HG02798 (cell line): ENCODE measurements at regions not wholly inside any gene's neighbourhood (a gene's known extent, or its start where the extent isn't known, plus 50 kb on each side); places are given as distances from the start of the nearest gene placed in this dataset.

ENCODE experiments used
- ATAC-seq: cut with Tn5 transposase; IDR thresholded peaks from one replicate; pipeline ENCODE4 v1.9.1; 2021; ENCODE audit warnings: mild to moderate bottlenecking; ENCODE audit not compliant: unreplicated experiment, poor library complexity

DNA sequence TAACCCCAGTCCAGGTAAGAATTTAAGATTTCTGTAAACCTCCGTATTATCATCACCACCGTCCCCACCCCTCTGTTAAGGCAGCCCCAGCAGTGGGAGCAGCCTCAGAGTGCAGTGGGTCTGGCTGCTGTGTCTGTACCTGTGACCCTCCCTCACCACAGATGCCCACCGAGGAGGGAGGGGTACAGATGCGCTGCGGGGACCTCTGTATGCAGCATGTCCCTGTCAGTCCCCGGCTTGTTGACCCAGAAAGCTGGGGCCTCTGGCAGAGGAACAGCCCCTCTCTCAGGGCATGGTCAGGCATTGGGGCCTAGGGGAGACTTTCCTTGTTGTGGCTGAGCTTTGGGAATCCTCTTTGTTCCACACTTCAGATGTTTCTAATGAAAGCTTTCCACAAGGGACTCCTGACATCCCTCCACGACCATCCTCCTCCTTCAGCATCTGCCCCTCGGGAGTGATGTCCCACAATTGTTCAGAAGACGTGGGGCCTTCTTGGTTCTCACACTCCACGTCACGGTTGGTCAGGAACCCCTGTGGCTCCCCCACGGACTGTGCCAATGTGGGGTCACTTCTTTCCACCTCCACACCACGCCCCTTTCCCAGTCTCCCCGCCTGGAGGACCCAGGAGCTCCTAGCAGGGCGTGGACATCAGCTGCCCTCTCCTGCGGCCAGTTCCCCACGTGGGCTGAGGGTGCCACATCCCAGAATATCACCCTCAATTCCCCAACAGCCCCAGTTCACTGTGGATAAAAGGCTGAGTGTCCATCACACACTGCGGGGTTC lies 384.2 kb upstream of the MYT1L start:
- no peak for ATAC-seq

DNA sequence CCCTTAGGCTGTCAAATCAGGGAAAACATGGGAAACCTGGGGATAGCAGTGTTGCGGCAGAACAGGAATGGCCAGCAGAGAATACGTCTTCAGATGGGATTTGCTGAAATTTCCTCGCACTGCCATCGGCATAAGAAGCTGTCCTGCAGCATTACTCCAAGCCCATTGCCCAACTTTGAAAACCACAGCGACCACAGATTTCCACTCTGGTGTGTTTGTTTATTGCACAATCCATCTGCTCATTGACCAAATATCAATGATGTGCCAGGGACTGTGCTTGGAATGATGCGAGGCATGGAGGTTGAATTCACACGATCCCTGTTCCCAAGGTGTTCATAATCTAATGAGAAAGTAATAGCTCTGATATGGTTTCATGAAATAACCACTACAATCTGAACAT lies 383.3 kb upstream of the MYT1L start:
- no peak for ATAC-seq

DNA sequence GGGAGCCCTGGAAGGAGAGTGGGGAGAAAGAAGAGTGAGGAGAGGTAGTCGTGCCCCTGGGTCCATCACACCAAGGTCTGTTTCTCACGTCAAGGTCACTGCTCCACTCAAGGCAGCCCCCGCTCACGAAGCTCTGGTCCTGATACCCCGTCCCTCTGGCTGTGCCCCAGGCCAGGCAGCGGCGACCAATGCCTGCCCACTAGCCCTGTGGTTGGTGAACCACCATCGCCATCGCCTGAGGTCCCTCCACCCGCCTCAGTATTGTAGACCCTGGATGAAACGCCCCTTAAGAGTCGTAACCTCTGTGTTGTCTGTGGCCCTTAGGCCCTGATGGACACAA lies 378.3 kb upstream of the MYT1L start:
- ATAC-seq: no peak

DNA sequence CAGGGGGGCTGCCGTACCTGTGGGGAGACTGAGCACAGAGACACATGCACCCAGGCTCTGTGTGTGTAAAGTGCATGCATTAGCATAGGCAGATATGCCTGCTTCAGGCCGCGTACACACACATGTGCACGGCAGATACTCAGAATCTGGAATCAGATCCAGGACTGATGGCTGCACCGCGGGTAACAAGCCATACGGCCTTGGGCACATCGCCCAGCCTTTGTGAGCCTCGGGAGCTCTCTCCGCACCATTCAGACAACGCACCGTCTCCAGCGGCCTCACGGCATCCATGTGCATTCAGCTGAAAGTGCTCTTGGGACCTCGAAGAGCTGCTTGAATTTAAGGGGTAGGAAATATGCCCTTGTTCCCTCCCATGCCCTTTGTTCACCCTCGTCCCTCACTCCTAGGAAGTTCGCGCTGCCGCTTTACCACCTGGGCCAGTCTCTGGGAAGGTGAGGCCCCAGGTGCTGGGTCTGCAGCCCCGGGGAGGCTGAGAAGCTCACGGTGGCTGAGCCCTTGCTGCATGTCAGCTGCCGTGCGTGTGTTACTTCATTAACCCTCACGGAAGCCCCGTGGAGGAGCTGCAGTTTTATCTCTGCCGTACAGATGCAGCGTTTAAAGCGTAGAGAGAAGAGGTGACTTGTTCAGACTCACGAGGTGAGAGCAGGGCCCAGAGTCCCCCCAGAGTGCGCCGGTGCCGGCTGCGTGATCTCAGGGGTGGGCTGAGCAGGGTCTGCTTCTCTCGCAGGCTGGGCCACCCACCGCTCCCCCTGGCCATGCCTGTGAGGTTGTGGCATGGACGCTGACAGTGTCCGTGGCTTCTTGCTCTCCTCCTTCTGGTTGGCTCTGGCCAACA lies 377.7 kb upstream of the MYT1L start:
- no peak for ATAC-seq

DNA sequence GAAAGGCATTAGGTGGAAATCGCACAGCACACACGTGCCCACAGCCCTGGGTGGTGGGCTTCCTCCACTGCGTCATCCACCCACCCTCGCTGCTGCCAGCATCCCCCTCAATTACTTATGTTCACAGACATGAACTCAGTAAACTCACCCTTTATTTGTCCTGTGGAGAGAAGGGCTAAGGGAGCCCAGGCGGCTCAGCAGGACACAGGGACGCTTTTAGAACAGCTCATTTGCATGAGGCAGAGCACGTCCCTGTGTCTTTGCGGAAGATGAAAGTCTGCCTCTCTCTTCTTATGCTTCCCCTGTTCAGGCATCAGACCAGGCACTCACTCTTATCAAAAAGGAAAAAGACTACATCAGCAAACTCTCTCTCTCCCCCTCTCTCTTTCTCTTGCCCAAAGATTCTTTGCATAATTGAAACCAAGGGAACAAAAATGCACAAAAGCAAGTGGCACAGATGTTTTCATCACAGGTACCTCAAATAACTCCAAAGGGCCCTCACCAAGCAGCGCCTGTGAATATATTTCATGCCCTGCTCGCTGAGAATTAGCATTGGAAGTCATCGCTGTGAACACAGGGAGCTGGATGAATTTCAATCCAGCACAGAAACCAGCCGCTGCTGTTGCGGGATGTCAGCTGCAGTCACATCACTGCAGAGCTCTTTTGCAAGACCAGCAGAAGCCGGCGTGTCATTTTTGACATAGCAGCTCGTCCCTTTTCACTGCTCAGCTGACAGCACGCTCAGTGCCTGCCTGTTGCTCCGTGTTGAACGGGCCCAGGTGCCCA lies 376.3 kb upstream of the MYT1L start:
- no peak for ATAC-seq

DNA sequence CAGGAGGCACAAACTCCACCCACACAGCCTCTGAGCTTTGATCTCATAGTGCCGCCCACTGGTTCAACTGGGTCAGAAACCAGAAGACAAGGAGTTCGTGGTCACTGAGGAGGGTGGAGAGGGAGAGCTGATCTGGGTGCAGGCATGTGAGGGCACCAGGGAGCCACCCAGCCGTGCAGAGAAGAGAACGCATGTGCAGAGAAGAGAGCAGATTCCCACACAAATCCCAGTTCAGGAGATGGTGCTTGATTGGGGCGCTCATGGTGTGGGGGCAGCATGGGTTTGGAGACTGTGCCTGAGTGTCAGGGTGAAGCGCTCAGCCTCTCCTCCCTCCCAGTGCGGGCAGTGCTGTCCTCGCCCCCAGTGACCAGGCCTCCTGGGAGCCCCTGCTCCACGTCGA lies 375.2 kb upstream of the MYT1L start:
- no peak for ATAC-seq

DNA sequence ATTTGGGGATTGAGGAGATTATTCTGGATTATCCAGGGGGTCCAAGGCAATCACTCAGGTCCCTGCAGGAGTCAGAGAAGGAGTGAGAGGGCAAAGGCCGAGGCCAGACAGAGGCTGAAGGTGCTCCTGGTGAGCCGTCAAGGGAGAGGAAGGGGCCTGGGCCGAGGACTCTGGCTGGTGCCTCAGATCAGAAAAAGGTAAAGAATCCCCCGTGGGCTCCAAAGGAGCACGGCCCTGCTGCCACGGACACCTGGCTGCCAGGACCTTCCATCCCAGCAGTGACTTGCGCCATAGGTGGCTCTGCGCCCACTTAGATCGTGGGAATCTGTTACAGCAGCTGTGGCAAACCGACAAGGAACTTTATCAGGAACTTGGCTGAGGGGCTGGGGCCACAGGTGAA lies 374.8 kb upstream of the MYT1L start:
- ATAC-seq: no peak

DNA sequence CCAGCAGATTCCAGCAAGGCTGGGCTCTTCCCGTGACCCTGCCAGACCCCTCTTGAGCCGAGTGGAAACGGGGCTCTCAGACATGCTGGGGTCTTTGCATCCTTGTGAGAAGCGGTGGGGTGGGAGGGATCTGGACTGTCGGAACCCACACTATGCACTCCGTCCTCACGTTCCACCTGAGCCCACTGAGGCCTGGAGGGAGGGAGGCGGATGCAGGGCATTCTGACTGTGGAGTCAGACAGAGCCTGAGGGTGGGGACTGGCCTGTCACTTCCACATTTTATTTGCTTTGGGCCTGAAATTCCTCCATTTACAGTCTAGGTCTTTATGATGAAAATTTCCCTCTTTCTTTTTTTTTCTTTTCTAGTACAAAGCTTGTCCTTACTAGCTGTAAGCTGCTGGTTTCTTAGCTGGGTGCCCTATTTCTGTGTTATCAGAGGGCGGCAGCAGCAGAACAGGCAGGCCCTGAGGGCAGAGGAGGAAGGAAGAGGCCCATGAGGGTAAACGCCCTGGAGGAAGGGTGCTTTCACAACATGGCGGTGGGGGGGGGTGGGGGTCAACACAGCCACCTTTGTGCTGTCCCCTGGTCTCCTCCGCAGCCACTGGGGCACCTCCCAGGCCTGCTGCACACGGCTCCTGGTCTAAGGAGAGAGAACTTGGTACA lies 373.5 kb upstream of the MYT1L start:
- ATAC-seq: no peak

DNA sequence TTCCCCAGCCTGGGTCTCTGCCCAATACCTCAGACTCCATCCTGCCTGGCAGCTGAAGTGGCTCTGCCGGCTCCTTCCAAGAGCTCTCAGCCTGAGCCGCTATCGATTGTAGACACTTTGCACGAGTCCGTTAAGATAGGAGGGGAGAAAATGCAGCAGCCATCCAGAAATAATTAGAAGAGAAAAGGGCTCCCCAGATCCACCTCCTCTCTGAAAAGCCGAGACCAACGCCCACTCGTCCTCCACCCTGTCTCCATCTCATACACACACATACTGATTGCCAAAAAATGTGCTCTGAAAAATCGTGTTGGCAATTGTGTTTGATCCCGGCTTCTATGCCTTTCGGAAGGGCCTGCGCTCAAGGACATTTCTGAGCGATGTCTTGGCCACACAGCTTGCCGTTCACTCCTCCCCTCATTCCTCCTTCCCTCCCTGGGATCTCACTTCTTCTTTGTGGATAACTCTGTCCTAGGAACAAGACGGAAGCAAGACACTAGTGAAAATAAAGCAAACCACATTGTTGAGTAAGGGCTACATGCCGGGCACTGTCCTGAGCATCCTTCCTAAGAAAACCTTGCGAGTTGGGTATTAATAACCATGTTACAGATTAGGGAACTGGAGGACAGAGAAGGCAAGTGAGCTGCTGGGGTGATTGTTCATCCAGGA lies 372.8 kb upstream of the MYT1L start:
- ATAC-seq: no peak

DNA sequence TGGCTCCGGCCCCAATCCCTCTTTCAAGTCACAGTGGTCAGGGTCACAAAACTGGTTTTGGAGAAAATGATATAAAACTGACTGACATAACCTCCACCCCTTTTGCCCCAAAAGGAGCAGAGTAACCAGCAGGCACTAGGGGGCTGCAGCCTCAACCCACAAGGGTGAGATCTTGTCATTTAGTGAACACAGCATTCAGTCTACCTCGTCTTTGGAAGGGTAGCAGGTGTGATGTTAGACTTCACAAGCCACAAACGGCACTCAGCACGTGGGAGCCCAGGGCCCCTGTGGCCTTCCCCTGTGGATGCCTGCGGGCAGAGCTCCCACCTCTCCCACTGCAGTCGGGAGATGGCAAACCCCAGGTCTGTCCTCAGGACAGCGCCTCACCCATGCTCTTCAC lies 372.1 kb upstream of the MYT1L start:
- ATAC-seq: no peak

DNA sequence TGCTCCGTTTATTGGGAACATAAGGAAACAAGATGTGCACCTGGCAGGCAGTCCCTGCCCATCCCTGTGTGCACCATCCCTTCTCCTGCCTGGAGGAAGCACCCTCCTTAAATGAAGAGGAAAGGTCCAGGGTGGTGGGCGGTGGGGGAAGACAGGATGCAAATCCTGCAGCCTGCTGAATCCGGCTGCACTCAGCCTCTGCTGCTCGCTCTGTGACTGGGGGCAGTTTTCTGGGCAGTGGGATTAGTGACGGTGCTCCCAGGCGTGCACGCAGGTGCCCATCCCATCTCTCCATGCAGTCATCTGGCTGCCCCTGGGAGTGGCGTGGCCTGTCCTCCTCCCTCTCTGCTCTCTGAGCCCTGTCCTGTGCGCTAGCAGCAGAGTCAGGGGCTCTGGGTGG lies 371.3 kb upstream of the MYT1L start:
- no peak for ATAC-seq

DNA sequence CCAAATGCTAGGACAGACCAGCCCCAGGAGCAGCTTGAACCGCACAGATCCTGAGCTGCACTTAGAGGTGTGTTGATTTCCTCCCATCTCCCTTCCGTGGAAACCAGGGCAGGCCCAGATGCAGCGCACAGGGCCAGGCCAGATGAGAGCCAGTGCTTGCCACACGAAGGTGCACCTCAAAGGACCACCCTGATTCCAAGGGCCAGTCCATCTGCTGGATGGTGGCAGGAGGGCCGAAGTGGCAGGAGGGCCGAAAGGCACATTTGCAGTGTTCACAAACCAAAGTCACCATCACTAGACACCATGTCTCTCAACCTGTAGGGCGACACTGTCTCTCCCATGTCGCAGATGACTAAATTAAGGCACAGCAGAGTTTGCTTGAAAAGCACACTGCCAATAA lies 370.7 kb upstream of the MYT1L start:
- no peak for ATAC-seq

DNA sequence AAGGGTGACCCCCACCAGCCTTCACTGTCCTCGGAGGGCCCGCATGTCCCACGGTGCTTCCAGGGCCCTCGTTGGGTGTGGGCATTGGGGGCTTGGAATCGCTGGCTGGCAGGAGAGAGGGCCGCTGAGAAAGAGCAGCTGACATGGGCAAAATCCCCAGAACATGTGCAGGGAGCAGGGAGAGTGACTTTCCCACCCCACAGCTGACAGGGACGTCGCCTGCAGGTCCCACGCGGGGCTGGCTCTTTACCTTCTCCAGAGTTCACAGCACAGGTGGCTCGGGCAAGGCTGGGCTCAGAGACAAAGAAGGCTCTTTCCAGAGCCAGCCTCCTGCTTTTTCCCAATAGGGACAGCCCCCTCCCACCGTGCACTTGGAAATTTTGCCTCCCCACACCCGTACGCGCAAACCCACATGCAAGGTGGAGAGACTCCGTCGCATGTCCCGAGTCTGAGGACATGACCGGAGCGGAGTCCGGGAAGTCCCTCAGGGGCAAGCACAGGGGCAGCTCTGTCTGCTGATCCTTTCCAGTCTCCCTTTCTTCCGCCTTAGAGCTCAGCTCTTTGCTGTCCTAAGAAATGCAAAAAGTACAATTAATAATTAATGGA lies 370.2 kb upstream of the MYT1L start:
- ATAC-seq: no peak

DNA sequence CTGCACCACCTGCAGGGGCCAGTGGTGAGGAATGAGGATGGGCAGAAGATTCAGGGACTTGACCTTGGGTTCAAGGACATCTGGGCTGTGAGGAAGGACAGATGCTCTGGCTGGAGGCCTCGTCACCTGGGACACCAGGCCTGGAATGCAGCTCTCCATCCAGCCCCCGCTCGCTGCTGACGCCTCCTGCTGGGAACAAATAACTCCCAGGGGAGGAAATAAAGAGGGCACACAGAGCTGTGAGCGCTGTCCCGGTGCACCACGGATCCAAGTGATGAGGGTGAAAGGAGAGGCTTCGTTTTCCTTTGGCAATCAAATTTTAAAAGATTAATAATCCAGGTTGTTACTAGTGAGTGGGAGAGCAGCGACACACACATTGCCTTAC lies 368.0 kb upstream of the MYT1L start:
- no peak for ATAC-seq

DNA sequence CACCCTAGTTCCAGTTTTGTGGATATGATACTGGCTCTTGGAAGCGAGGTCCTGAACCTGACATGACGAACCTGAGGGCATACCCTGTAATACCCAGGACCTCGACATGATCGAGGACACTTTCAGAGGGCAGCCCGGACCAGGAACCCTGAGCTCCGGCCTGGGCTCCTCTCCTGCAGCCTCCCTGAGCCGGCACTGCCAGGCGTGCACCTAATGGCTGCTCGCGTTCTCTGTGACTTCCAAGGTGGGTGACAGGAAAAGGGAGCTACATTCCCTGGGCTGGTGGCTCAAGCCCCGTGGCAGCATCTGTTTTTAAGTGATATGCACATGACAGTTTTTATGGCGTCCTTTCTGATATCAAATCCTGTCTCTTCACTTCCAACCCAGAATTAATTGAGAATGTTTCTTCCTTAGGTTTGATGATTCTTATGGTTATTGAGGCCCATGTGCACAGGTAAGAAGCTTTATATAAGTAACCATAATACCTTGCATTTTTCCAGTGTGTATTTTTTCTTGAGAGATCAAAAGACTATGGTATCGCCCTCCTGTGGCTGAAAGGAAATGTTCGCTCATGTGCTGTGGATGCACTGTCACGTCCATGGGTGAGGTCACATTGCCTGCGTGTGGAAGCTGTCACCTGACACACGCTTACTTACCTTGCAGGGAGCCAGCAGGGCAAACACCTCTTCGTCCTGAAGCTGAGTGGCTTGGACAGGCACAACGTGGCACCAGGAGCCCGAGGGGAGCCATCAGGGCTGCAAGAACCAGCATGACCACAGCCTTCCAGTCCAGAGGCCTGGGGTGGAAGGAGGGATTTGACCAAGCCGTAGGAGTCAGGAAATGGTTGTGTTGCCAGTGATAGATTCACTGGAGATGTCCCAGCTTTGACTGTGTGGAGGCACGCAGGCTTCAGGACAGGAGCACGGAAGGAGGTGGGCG lies 367.4 kb upstream of the MYT1L start:
- no peak for ATAC-seq

DNA sequence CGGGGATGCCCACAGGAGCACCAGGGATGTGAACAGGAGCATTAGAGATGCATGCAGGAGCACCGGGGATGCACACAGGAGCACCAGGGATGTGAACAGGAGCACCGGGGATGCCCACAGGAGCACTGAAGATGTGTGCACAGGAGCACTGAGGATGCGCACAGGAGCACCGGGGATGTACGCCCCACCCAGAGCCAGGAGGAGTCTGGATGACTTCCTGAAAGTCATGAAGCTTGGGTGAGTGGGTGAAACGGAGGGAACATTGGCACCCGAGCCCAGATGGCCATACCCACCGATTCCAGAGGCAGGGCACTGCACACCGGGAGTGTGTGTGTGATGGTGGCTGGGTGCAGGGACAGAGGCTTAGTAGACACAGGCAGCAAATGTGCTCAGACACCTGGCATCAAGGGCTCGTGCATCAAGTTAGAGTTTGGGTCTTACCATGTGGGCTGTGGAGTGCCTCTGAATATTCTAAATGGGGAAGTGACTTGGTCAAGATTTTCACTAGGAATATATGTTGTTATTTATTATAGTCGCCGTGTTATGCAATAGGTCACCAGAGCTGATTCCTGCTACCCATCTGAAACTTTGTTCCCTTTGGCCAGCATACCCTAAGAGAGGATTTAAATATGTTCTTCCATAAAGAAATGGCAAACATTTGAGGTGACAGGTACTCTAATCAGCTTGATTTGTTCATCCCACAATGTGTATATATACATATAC lies 365.8 kb upstream of the MYT1L start:
- ATAC-seq: no peak

DNA sequence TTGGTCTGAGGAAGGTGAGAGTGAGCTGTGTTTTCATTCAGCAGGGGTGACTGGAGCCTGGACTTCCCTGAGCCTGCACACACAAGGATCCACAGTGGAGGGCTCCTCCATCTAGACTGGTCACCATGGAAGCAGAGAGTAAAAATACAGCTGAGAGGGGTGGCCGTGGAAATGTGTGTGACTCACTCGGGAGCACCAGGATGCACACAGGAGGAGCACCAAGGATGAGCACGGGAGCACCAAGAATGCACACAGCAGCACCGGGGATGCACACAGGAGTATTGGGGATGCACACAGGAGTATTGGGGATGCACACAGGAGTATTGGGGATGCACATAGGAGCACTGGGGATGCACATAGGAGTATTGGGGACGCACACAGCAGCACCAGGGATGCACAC lies 365.2 kb upstream of the MYT1L start:
- ATAC-seq: no peak

DNA sequence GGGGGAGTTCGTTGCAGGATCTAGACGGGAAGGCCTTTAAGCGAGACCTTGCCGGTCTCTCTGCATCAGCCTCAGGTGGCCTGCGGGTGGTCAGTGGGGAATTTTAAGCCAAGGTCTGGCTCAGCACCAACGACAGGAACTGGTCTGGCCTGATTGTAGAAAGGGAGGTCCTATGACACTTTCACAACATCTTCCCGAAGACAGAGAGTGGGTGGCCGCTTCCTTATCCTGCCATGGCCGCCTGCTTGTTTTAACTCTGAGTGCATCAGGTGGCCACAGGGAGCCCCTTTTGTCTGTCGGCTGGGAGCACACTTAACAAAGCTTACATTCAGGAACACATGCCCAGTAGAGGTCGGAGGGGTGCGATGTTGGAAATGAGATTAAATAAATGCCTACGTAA lies 363.7 kb upstream of the MYT1L start:
- ATAC-seq: no peak
